ENCODE measurements at regions not wholly inside any gene's neighbourhood (a gene's known extent, or its start where the extent isn't known, plus 50 kb on each side); places are given as distances from the start of the nearest gene placed in this dataset.

DNA sequence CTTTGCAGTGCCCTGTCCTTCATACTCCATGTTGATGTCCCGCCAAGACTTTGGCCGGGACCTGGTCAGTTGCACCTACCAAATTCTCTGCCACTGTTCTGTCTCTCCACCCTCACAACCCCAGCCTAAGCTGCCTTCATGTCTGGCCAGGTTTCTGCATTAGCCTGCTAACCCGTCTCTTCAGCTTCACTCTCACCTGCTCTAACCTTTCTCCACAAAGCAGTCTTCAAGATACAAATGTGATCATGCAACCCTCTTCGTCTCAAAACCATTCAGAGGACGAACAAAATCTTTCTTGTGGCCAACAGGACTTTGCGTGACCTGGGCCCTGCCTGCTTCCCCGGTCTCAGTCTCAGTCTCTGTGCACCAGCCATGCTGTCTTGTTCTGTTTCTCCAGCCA, 148.2 kb downstream of the WSCD1 start:
- TF ChIP-seq POLR2A (IDR thresholded peaks at IDR 0.05): no peak
- TF ChIP-seq, protein P1, sequence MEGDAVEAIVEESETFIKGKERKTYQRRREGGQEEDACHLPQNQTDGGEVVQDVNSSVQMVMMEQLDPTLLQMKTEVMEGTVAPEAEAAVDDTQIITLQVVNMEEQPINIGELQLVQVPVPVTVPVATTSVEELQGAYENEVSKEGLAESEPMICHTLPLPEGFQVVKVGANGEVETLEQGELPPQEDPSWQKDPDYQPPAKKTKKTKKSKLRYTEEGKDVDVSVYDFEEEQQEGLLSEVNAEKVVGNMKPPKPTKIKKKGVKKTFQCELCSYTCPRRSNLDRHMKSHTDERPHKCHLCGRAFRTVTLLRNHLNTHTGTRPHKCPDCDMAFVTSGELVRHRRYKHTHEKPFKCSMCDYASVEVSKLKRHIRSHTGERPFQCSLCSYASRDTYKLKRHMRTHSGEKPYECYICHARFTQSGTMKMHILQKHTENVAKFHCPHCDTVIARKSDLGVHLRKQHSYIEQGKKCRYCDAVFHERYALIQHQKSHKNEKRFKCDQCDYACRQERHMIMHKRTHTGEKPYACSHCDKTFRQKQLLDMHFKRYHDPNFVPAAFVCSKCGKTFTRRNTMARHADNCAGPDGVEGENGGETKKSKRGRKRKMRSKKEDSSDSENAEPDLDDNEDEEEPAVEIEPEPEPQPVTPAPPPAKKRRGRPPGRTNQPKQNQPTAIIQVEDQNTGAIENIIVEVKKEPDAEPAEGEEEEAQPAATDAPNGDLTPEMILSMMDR (IDR thresholded peaks at IDR 0.05): no peak
- intact Hi-C loops (cut with DNase I): no loop called here
- no peaks in the 10 kb centered on the region for H3K9me3 ChIP-seq
- DNase-seq (no peak), ATAC-seq (no peak)
- 65 to 72% methylated on average over 7 of the region's 7 CpGs for WGBS, 2 donors
- no peak overlapping the region for H3K27ac ChIP-seq
- H3K27me3 ChIP-seq: no peaks in the 10 kb centered on the region
- H3K36me3 ChIP-seq (replicated peaks in 1 of 2; ENCODE audit: insufficient read depth in 1 of 2, low read depth in 2 of 2): no peaks in the 10 kb centered on the region
- no peak overlapping the region for H3K4me3 ChIP-seq
- H3K4me1 ChIP-seq: no peaks in the 10 kb centered on the region

DNA sequence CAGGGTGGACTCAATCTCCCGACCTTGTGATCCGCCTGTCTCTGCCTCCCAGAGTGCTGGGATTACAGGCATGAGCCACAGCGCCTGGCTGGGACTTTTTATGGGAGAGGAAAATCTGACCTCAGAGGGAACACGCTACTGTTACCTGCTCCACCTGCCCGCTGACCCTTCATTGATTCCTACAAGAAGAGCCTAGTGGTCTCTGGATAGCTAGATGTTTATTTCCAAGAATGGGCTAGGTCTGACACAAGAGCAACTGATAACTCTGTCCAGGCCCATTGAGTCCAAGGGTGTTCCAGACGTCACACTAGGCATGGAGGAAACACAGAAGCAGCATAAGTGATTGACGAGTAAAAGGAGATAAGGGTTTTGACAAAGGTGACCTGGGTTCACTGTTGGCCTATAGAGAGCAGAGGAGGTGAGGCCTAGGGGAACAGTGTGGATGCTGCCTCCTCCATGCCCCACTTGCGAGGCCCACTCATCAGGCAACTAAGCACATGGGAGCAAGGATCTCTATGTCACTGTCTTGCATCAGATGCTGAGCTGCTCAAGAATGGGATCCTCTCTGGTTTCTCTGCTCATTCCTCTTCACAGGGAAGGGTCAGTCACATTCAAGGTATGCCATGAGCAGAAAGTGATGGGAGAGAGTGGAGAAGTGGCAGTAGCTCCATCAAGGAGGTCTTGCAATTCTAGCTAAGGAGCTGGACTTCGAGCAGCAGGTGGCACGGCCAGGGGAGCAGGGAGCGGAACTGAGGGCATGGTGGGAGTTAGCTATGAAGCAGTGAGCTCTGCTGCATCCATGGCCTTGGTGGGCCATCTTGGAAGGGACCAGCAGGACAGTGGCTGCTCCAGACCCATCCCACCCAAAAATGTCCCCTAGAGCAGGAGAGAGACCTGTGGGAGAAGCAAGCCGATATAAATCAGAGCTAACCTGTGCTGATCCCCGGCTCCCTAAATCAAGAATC, 145.2 kb downstream of the WSCD1 start:
- no peaks in the 10 kb centered on the region for H3K27me3 ChIP-seq
- ATAC-seq (no peak), DNase-seq (no peak)
- no peaks in the 10 kb centered on the region for H3K9me3 ChIP-seq
- H3K36me3 ChIP-seq (replicated peaks in 1 of 2; ENCODE audit: insufficient read depth in 1 of 2, low read depth in 2 of 2): no peaks in the 10 kb centered on the region
- intact Hi-C loops (cut with DNase I): no loop called here
- H3K4me1 ChIP-seq: no peaks in the 10 kb centered on the region
- no peak overlapping the region for H3K4me3 ChIP-seq
- 75 to 77% methylated on average over 11 to 13 of the region's 13 CpGs for WGBS, 2 donors
- no peak overlapping the region for H3K27ac ChIP-seq
- TF ChIP-seq, protein P1 (IDR thresholded peaks at IDR 0.05): no peak

DNA sequence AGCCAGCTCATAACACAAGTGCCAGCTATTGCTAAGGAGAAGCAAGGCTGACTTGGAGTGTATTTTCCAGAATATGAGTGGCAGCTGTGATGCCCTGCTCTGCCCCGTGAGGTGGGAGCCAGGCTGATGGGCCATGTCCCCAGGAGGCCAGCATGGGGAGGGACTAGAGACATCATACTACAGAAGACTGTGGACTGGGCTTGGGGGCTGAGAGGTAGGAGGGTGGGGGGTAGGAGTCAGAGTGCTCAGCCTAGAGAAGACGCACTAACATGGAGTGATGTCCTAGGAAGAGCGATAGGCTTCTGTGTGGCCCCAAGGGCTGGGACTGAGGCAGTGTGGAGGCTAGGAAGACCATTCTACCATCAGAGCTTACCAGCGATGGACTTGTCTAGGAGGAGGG, 143.7 kb downstream of the WSCD1 start:
- Histone ChIP-seq H3K36me3 (replicated peaks in 1 of 2; ENCODE audit: insufficient read depth in 1 of 2, low read depth in 2 of 2) (no peaks in the 10 kb centered on the region), H3K9me3 (no peaks in the 10 kb centered on the region), H3K27me3 (no peaks in the 10 kb centered on the region), H3K27ac (no peak overlapping the region), H3K4me1 (no peaks in the 10 kb centered on the region), H3K4me3 (no peak overlapping the region)
- no peak for TF ChIP-seq POLR2A (IDR thresholded peaks at IDR 0.05)
- ATAC-seq (no peak), DNase-seq (no peak)
- WGBS, 2 donors: 61 to 64% methylated on average over 4 of the region's 4 CpGs
- intact Hi-C loops (cut with DNase I): no loop called here

DNA sequence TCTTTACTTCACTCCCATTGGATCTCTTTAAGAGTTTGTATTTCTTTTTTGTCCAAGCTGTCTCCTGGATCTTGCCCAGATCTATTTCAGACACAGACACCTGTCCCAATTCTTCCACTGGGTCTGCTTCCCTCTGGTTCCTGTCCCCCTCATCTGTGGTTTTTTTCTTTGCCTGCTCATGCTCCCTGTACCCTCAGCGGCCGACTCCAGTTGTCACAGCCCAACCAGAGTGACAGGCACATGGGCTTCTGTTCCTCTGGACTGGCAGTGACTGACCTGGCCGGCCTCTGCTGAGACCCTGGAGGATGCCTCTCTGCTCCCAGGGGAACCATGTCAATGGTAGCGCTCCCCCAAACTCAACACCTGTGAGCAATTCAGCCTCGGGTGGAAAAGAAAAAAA, 142.6 kb downstream of the WSCD1 start:
- no peak for DNase-seq
- Histone ChIP-seq H3K27me3 (no peaks in the 10 kb centered on the region), H3K4me3 (no peak overlapping the region), H3K36me3 (replicated peaks in 1 of 2; ENCODE audit: insufficient read depth in 1 of 2, low read depth in 2 of 2) (no peaks in the 10 kb centered on the region), H3K4me1 (no peaks in the 10 kb centered on the region), H3K9me3 (no peaks in the 10 kb centered on the region), H3K27ac (no peak overlapping the region)
- TF ChIP-seq, protein P1 (IDR thresholded peaks at IDR 0.05): no peak
- TF ChIP-seq POLR2A (IDR thresholded peaks at IDR 0.05): no peak
- WGBS, 2 donors: 53 to 60% methylated on average over 5 of the region's 5 CpGs
- no peak for ATAC-seq
- intact Hi-C loops (cut with DNase I): no loop called here

DNA sequence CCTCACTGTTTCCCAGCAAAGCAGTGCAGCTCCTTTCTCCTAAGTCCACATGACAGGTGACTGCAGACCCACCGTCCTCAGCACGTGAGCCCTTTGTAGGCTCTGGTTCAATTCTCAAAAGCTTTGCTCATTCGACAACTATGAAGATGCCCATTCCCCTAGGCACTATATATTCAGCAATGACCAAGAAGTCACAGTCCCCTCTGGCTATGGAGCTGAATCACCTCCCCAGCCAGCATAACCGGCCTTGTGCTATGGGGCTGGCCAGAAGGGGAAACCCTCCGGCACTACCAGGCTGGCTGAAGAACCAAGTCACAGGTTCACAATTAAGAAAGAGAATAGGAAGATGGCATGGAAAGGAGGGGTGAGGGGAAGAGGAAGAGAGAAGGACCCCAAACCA, 139.7 kb downstream of the WSCD1 start:
- H3K9me3 ChIP-seq: no peaks in the 10 kb centered on the region
- H3K4me1 ChIP-seq: no peaks in the 10 kb centered on the region
- DNase-seq: no peak
- no peak for ATAC-seq
- H3K27me3 ChIP-seq: no peaks in the 10 kb centered on the region
- H3K4me3 ChIP-seq: no peak overlapping the region
- 50 to 62% methylated on average over 5 of the region's 5 CpGs for WGBS, 2 donors
- no peak for TF ChIP-seq POLR2A (IDR thresholded peaks at IDR 0.05)
- TF ChIP-seq, protein P1 (IDR thresholded peaks at IDR 0.05): no peak
- intact Hi-C loops (cut with DNase I): no loop called here
- H3K36me3 ChIP-seq (replicated peaks in 1 of 2; ENCODE audit: insufficient read depth in 1 of 2, low read depth in 2 of 2): no peaks in the 10 kb centered on the region
- no peak overlapping the region for H3K27ac ChIP-seq

All from body of pancreas (tissue), 4 donors.